ENCODE measurements at regions not wholly inside any gene's neighbourhood (a gene's known extent, or its start where the extent isn't known, plus 50 kb on each side); places are given as distances from the start of the nearest gene placed in this dataset.

- TF ChIP-seq CTCF (IDR thresholded peaks at IDR 0.05) (no peak), POLR2AphosphoS5 (IDR thresholded peaks at IDR 0.05) (no peak), POLR2A (IDR thresholded peaks at IDR 0.05) (no peak)
Observed at GRCh38 chr4:65868096-65868824, 198.0 kb upstream of the EPHA5 start.

Data from breast epithelium (tissue), 3 donors.